ENCODE measurements at regions not wholly inside any gene's neighbourhood (a gene's known extent, or its start where the extent isn't known, plus 50 kb on each side); places are given as distances from the start of the nearest gene placed in this dataset.

DNA sequence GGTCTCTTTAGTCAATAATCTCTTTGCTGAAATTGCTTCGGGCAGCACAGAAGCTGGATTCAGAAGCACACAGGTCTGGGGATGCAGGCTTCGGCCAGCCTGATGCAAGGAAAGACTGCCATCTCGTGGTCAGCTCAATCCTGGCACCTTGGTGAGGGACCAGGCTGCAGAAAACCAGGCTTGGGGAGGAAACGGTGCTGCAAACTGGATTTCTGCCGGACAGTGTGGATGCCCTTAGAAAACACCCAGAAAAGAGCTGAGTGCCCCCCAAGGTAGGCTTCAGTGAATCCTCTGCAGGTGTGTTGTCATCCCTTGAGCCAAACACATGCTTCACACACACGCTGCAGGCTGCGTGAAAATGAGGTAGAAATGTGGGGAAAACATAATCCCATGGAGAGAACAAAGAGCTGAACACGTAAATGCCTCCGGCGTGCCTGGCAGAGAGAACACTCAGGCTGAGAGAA lies 89.8 kb upstream of the PAX1 start:
- Histone ChIP-seq H3K27me3 (no peaks in the 10 kb centered on the region), H3K27ac (no peak overlapping the region), H3K9me3 (no peaks in the 10 kb centered on the region), H3K36me3 (no peaks in the 10 kb centered on the region), H3K4me1 (no peaks in the 10 kb centered on the region), H3K4me3 (no peak overlapping the region)
- DNase-seq (ENCODE audit: low spot score) = no peak
- TF ChIP-seq, protein P1, sequence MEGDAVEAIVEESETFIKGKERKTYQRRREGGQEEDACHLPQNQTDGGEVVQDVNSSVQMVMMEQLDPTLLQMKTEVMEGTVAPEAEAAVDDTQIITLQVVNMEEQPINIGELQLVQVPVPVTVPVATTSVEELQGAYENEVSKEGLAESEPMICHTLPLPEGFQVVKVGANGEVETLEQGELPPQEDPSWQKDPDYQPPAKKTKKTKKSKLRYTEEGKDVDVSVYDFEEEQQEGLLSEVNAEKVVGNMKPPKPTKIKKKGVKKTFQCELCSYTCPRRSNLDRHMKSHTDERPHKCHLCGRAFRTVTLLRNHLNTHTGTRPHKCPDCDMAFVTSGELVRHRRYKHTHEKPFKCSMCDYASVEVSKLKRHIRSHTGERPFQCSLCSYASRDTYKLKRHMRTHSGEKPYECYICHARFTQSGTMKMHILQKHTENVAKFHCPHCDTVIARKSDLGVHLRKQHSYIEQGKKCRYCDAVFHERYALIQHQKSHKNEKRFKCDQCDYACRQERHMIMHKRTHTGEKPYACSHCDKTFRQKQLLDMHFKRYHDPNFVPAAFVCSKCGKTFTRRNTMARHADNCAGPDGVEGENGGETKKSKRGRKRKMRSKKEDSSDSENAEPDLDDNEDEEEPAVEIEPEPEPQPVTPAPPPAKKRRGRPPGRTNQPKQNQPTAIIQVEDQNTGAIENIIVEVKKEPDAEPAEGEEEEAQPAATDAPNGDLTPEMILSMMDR (IDR thresholded peaks at IDR 0.05) = peak; percentile 59 to 72

DNA sequence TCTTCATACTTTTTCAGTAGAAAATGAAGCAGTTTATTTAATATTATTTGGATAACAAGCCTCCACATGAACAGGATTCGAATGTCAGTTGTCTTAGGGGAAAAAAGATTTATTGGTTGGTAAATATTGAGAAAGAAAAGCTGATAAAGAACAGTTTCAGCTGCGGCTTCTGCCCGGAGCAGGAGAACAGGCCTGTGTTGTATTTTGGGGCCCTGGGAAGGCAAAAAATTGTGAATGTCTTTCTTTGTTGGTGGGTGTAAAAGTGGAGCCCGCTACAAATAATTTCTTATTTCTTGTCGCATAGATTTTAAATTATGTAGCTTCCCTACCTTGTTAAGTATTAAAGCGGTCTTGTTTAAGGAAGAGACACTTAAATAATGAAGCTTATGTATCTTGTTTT lies 90.5 kb upstream of the PAX1 start:
- Histone ChIP-seq H3K9me3 (no peaks in the 10 kb centered on the region), H3K27me3 (no peaks in the 10 kb centered on the region), H3K4me1 (no peaks in the 10 kb centered on the region), H3K36me3 (no peaks in the 10 kb centered on the region), H3K4me3 (no peak overlapping the region), H3K27ac (no peak overlapping the region)
- TF ChIP-seq, protein P1 (IDR thresholded peaks at IDR 0.05) = no peak
- DNase-seq (ENCODE audit: low spot score) = no peak

DNA sequence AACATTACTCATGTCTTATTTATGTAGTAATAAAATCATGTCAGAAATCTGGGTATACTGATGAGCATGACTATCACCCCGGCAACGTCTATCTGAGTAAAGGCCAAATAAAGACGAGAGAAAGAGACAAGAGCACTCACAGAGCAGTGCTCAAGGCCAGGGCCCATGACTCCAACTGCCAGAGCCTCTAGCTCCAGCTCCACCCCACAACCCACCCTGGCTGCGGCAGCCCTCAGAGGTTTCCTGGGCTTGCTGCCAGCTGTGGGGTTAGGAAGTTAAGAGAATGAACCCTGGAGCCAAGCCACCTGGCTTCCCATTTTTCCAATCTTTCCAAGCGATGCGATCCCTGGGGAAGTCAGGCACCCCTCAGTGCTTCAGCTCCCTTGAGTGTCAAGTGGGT lies 92.0 kb upstream of the PAX1 start:
- H3K9me3 ChIP-seq = no peaks in the 10 kb centered on the region
- DNase-seq (ENCODE audit: low spot score) = no peak
- no peaks in the 10 kb centered on the region for H3K4me1 ChIP-seq
- TF ChIP-seq, protein P1 (IDR thresholded peaks at IDR 0.05) = no peak
- H3K27ac ChIP-seq = no peak overlapping the region
- H3K4me3 ChIP-seq = no peak overlapping the region
- no peaks in the 10 kb centered on the region for H3K27me3 ChIP-seq
- no peaks in the 10 kb centered on the region for H3K36me3 ChIP-seq

DNA sequence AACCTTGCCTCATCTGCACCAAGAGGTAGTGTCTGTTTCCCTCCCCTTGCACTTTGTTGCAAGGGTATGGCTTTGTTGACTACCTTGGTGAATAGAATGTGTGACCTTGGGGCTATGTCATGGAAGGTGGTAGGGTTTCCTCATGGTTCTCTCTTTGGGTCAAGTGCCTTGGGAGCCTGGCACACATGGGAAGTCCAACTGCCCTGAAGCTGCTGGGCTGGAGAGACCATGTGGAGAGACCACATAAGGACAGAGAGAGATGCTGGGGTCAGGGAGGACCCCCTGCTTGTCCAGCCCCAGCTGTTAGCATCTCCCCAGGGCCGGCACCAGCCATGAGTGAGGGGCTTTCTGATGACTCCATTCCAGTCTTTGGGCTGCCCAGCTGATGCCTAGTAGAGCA lies 95.5 kb upstream of the PAX1 start:
- Histone ChIP-seq H3K27ac (no peak overlapping the region), H3K4me3 (no peak overlapping the region), H3K4me1 (no peaks in the 10 kb centered on the region), H3K27me3 (no peaks in the 10 kb centered on the region), H3K9me3 (peaks cover 0 to 8% of the 10 kb centered on the region in 2 donors), H3K36me3 (no peaks in the 10 kb centered on the region)
- no peak for DNase-seq (ENCODE audit: low spot score)
- TF ChIP-seq, protein P1 (IDR thresholded peaks at IDR 0.05) = no peak

DNA sequence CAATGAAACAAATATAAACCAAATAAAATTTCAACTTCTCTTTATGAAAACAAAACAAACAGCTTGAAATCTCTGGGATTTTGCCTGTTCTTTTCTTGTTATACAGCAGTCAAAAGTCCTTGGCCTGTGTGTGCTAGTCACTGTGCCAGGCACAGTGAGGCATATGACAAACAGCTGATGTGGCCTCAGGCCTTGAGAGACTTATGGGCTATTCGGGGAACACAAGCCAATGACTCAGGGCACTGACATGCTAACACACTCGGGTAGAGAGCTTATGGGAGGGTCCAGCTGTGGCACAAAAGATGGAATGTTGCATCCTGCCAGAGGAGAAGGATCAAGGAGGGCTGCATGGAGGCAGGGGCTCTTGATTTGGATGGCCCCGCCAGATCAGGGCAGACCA lies 95.4 kb upstream of the NKX2-2 start:
- Histone ChIP-seq H3K27me3 (no peaks in the 10 kb centered on the region), H3K36me3 (no peaks in the 10 kb centered on the region), H3K4me3 (no peak overlapping the region), H3K4me1 (no peaks in the 10 kb centered on the region), H3K9me3 (peaks cover 0 to 8% of the 10 kb centered on the region in 2 donors), H3K27ac (no peak overlapping the region)
- TF ChIP-seq, protein P1 (IDR thresholded peaks at IDR 0.05) = no peak
- no peak for DNase-seq (ENCODE audit: low spot score)

DNA sequence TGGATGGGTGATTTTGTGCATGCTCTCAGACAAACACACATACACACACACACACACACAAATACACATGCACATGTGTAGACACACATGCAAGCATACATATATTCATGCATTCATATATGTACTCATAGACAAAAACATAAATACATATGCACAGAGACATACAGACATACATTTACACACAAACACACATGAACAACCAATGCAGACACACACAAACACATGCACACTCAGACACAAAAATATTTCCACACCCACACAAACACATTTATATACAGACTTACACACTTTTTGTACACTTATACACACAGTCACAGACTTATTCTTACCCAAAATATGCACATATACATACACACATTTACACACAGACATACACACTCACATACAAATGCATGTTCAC lies 94.9 kb upstream of the NKX2-2 start:
- Histone ChIP-seq H3K4me1 (no peaks in the 10 kb centered on the region), H3K36me3 (no peaks in the 10 kb centered on the region), H3K27me3 (no peaks in the 10 kb centered on the region), H3K27ac (no peak overlapping the region), H3K4me3 (no peak overlapping the region), H3K9me3 (peaks cover 0 to 8% of the 10 kb centered on the region in 2 donors)
- TF ChIP-seq, protein P1 (IDR thresholded peaks at IDR 0.05) = no peak
- DNase-seq (ENCODE audit: low spot score) = no peak
